A549 (cell line): ENCODE measurements at regions not wholly inside any gene's neighbourhood (a gene's known extent, or its start where the extent isn't known, plus 50 kb on each side); places are given as distances from the start of the nearest gene placed in this dataset.

ENCODE experiments used
- CEBPB ChIP-seq, 2 experiments: fragments of >200 bp in 1 of 2; sonication (Bioruptor Twin) in 1 of 2; formaldehyde crosslinking in 1 of 2; IDR thresholded peaks; 2 replicates each; pipeline ENCODE4 v1.6.1; 2012 to 2016
- EP300 ChIP-seq, 2 experiments: fragments of >200 bp; sonication (Bioruptor Twin); formaldehyde crosslinking; IDR thresholded peaks; 2 replicates in 1 of 2; 3 replicates in 1 of 2; pipeline ENCODE4 v1.6.1; 2016 to 2017
- ESRRA ChIP-seq: fragments of 150-350 bp; IDR thresholded peaks from 2 replicates; pipeline ENCODE4 v1.6.1; 2014; ENCODE audit warnings: mild to moderate bottlenecking, low read length, borderline replicate concordance
- HOXA7 ChIP-seq: fragments of 250-450 bp; sonication (Bioruptor Pico); IDR thresholded peaks from 2 replicates; pipeline ENCODE4 v1.5.0; 2020; ENCODE audit warnings: mild to moderate bottlenecking, moderate library complexity
- JUN ChIP-seq, 2 experiments: fragments of >200 bp; sonication (Bioruptor Twin); formaldehyde crosslinking; IDR thresholded peaks; 2 replicates in 1 of 2; 3 replicates in 1 of 2; pipeline ENCODE4 v1.6.1; 2016 to 2017
- MAFK ChIP-seq: fragments of 450-650 bp; IDR thresholded peaks from 2 replicates; pipeline ENCODE4 v1.6.1; 2014; ENCODE audit not compliant: partially characterized antibody
- NR3C1 ChIP-seq: fragments of >200 bp; sonication (Bioruptor Twin); formaldehyde crosslinking; IDR thresholded peaks from 3 replicates; pipeline ENCODE4 v1.6.1; 2017
- POLR2A ChIP-seq: IDR thresholded peaks from 2 replicates; pipeline ENCODE4 v1.6.1; 2012; ENCODE audit warnings: mild to moderate bottlenecking, low read length
- RAD21 ChIP-seq, 2 experiments: fragments of >200 bp in 1 of 2; sonication (Bioruptor Twin) in 1 of 2; formaldehyde crosslinking in 1 of 2; IDR thresholded peaks in 1 of 2; conservative IDR thresholded peaks in 1 of 2; 2 replicates in 1 of 2; 3 replicates in 1 of 2; pipeline ENCODE4 v1.6.1; 2012 to 2018; ENCODE audit warnings: inconsistent platforms in 1 of 2
- RNF2 ChIP-seq: fragments of 200-600 bp; sonication (generic); IDR thresholded peaks from 2 replicates; pipeline ENCODE4 v1.6.1; 2016; ENCODE audit warnings: low read depth, mild to moderate bottlenecking, antibody characterized with exemption, moderate library complexity, borderline replicate concordance
- SREBF2 ChIP-seq: fragments of 450-650 bp; IDR thresholded peaks from 2 replicates; pipeline ENCODE4 v1.6.1; 2014; ENCODE audit warnings: mild to moderate bottlenecking, moderate library complexity
- TF ChIP-seq, protein P1 (sequence below): fragments of >200 bp; sonication (Bioruptor Twin); formaldehyde crosslinking; IDR thresholded peaks from 3 replicates; pipeline ENCODE4 v1.5.1; 2016
- TF ChIP-seq, protein P2 (sequence below): IDR thresholded peaks from 2 replicates; pipeline ENCODE4 v1.6.1; 2012

- TF ChIP-seq, protein P1, sequence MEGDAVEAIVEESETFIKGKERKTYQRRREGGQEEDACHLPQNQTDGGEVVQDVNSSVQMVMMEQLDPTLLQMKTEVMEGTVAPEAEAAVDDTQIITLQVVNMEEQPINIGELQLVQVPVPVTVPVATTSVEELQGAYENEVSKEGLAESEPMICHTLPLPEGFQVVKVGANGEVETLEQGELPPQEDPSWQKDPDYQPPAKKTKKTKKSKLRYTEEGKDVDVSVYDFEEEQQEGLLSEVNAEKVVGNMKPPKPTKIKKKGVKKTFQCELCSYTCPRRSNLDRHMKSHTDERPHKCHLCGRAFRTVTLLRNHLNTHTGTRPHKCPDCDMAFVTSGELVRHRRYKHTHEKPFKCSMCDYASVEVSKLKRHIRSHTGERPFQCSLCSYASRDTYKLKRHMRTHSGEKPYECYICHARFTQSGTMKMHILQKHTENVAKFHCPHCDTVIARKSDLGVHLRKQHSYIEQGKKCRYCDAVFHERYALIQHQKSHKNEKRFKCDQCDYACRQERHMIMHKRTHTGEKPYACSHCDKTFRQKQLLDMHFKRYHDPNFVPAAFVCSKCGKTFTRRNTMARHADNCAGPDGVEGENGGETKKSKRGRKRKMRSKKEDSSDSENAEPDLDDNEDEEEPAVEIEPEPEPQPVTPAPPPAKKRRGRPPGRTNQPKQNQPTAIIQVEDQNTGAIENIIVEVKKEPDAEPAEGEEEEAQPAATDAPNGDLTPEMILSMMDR, result no peak
- TF ChIP-seq CEBPB (IDR thresholded peaks at IDR 0.05) (no peak), EP300 (IDR thresholded peaks at IDR 0.05) (no peak), NR3C1 (no peak), SREBF2 (no peak), MAFK (no peak), RAD21 (conservative IDR thresholded peaks at IDR 0.05 in 1 of 2, IDR thresholded peaks at IDR 0.05 in 1 of 2) (no peak), POLR2A (no peak), HOXA7 (CRISPR knock-in tag) (no peak), ESRRA (no peak), RNF2 (no peak), JUN (IDR thresholded peaks at IDR 0.05) (no peak)
- TF ChIP-seq, protein P2, sequence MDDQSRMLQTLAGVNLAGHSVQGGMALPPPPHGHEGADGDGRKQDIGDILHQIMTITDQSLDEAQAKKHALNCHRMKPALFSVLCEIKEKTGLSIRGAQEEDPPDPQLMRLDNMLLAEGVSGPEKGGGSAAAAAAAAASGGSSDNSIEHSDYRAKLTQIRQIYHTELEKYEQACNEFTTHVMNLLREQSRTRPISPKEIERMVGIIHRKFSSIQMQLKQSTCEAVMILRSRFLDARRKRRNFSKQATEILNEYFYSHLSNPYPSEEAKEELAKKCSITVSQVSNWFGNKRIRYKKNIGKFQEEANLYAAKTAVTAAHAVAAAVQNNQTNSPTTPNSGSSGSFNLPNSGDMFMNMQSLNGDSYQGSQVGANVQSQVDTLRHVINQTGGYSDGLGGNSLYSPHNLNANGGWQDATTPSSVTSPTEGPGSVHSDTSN, result no peak
Measured at GRCh38 chr2:217279140-217279539, 419.3 kb upstream of the TNP1 start.
